ENCODE measurements at regions not wholly inside any gene's neighbourhood (a gene's known extent, or its start where the extent isn't known, plus 50 kb on each side); places are given as distances from the start of the nearest gene placed in this dataset.

DNA sequence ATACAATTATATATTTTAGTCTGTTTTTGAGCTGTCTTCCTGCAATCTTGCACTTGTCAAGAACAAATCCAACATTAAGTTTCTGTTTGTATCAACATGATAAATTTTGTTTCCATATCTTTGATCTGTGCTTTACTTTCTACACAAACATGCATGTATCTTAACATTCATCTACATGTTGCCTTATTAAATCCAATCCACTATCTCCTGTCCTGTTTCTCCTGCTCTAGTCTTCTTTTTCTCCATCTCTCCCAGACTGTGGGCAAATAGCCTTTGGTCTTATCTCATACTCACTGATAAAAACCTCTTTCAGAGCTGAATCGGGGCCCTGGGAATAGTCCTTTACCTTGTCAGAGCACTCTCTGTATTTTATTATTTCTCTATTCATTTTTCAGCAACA is 101.3 kb downstream of the PLPPR4 start:
- no peak for TF ChIP-seq CTCF (IDR thresholded peaks at IDR 0.05)
- no peak for TF ChIP-seq POLR2A (IDR thresholded peaks at IDR 0.05)
